PC-3 (cell line): ENCODE measurements at regions not wholly inside any gene's neighbourhood (a gene's known extent, or its start where the extent isn't known, plus 50 kb on each side); places are given as distances from the start of the nearest gene placed in this dataset.

Source experiments
- CTCF ChIP-seq: fragments of 300-600 bp; sonication (generic); conservative IDR thresholded peaks from 2 replicates; pipeline ENCODE4 v1.5.1; 2017; ENCODE audit warnings: antibody characterized with exemption, low read depth, mild to moderate bottlenecking, low read length
- EZH2phosphoT487 ChIP-seq: fragments of 300-600 bp; sonication (generic); IDR thresholded peaks from 2 replicates; pipeline ENCODE4 v1.6.1; 2018; ENCODE audit warnings: mild to moderate bottlenecking, antibody characterized with exemption, low read length, borderline replicate concordance

GRCh38 chr1:239025223-239025622, 361.1 kb upstream of the CHRM3 start:
- TF ChIP-seq CTCF, result no peak
- no peak for TF ChIP-seq EZH2phosphoT487
